ENCODE measurements at regions not wholly inside any gene's neighbourhood (a gene's known extent, or its start where the extent isn't known, plus 50 kb on each side); places are given as distances from the start of the nearest gene placed in this dataset.

- no peak for TF ChIP-seq CTCF (IDR thresholded peaks at IDR 0.05)
- no peak for TF ChIP-seq EZH2phosphoT487 (IDR thresholded peaks at IDR 0.05)
- TF ChIP-seq EZH2 (IDR thresholded peaks at IDR 0.05), result no peak
Observed at GRCh38 chr6:8225113-8225512, 122.8 kb upstream of the EEF1E1 start.

Data from neural progenitor cell (in vitro differentiated cells).